ENCODE measurements at regions not wholly inside any gene's neighbourhood (a gene's known extent, or its start where the extent isn't known, plus 50 kb on each side); places are given as distances from the start of the nearest gene placed in this dataset.

DNA sequence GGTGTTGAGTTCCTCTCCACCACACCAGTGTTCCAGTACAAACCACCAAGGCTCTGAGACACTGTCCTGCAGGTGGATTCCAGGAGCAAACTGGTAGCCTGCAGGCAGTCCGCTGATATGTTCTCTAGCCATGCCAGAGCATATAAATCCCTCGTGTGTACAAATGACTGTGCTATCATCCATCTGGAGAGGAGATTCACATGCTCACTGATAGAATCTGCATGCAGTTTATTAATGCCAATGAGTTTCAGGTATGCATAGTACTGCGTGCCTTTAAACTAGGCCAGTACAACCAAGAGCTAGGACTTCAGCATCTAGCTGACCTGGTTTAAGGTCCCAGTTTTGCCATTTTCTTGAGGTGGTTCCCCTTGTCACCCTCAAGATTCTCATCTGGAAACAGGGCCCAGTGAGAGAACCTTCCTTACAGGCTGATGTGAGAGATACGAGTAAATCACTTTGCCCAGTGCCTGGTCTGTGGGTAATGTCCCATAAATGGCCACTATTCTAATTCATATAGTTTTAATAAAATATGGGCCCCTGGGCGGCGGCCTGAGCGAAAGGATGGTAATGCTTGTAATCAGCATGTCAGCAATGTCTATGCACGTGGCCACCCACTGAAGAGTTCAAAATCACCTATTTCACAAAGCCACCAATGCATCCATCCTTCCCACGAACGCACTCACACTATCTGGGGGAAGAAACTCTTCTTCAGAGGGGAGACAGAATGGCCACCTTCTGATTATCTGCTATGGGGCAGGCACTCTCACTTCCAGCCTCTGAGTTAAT, 268.0 kb upstream of the ZMIZ1 start:
- H3K79me2 ChIP-seq (ENCODE audit: control insufficient read depth, insufficient read depth, low read length) = no peaks in the 10 kb centered on the region
- no peak overlapping the region for H3K9ac ChIP-seq (ENCODE audit: low read length)
- intact Hi-C loops (cut with micrococcal nuclease) = no loop called here
- no peak for ATAC-seq (ENCODE audit: low read depth)
- POLR2A ChIA-PET = no interaction called here
- H3K9me3 ChIP-seq (ENCODE audit: control extremely low read depth in 1 of 3, control insufficient read depth in 2 of 3, insufficient read depth in 1 of 3, low read length in 2 of 3) = no peaks in the 10 kb centered on the region
- Mint-ChIP-seq H3K27me3 (peaks cover 9% of the 10 kb centered on the region), H3K4me1 (no peaks in the 10 kb centered on the region), H3K4me3 (no peak overlapping the region), H3K27ac (no peak overlapping the region), H3K9me3 (ENCODE audit: insufficient read depth) (no peaks in the 10 kb centered on the region)
- H2AFZ ChIP-seq (ENCODE audit: insufficient read depth, low read depth, low read length, poor library complexity, severe bottlenecking) = no peak overlapping the region
- no peak for TF ChIP-seq EZH2 (IDR thresholded peaks at IDR 0.05; ENCODE audit: borderline replicate concordance, insufficient read depth, low read depth, low read length, poor library complexity, severe bottlenecking)
- TF ChIP-seq, protein P1, sequence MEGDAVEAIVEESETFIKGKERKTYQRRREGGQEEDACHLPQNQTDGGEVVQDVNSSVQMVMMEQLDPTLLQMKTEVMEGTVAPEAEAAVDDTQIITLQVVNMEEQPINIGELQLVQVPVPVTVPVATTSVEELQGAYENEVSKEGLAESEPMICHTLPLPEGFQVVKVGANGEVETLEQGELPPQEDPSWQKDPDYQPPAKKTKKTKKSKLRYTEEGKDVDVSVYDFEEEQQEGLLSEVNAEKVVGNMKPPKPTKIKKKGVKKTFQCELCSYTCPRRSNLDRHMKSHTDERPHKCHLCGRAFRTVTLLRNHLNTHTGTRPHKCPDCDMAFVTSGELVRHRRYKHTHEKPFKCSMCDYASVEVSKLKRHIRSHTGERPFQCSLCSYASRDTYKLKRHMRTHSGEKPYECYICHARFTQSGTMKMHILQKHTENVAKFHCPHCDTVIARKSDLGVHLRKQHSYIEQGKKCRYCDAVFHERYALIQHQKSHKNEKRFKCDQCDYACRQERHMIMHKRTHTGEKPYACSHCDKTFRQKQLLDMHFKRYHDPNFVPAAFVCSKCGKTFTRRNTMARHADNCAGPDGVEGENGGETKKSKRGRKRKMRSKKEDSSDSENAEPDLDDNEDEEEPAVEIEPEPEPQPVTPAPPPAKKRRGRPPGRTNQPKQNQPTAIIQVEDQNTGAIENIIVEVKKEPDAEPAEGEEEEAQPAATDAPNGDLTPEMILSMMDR (IDR thresholded peaks at IDR 0.05) = no peak
- CTCF ChIA-PET = no interaction called here
- WGBS (ENCODE audit: insufficient coverage) = 77% methylated on average over 7 of the region's 10 CpGs
- no peak overlapping the region for H3K4me2 ChIP-seq (replicated peaks; ENCODE audit: low read depth, low read length, poor library complexity, severe bottlenecking)
- H3K27me3 ChIP-seq (replicated peaks in 1 of 4; ENCODE audit: control extremely low read depth in 1 of 4, control insufficient read depth in 3 of 4, insufficient read depth in 4 of 4, low read length in 3 of 4) = no peaks in the 10 kb centered on the region
- no peaks in the 10 kb centered on the region for H4K20me1 ChIP-seq (ENCODE audit: control insufficient read depth, insufficient read depth, low read length, poor library complexity, severe bottlenecking)
- no peak for DNase-seq
- no peak overlapping the region for H3K4me3 ChIP-seq (ENCODE audit: control extremely low read depth in 1 of 5, extremely low read depth in 1 of 5, insufficient read depth in 1 of 5, low read depth in 2 of 5, low read length in 4 of 5)
- no peak overlapping the region for H3K27ac ChIP-seq (ENCODE audit: low read length in 2 of 2)
- H3K36me3 ChIP-seq (replicated peaks in 1 of 2; ENCODE audit: control extremely low read depth in 1 of 2, control insufficient read depth in 1 of 2, extremely low read depth in 1 of 2, insufficient read depth in 2 of 2, low read length in 1 of 2) = no peaks in the 10 kb centered on the region
- no peaks in the 10 kb centered on the region for H3K4me1 ChIP-seq (ENCODE audit: control insufficient read depth in 2 of 2, insufficient read depth in 2 of 2, low read length in 2 of 2)

DNA sequence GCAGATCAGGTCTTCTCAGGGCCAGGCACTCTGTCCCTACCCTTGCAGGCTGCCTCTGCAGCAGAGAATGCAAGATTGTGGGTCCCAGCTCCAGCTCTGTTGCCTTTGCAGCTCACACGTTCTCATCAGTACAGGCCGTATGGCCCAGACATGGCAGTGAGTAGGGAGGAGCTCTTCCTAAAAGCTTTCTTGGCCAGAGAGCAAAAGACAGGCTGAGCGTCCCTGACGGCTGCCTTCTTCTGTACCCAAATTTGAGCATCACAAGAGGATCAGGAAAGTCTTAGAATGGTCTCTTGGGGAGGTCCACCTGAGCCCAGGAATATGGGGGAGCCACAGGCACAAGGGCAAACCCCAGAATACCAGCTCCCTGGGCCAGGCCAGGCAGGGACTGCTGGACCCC, 266.3 kb upstream of the ZMIZ1 start:
- no peak overlapping the region for H3K27ac Mint-ChIP-seq
- no peaks in the 10 kb centered on the region for H3K9me3 ChIP-seq (ENCODE audit: control extremely low read depth in 1 of 3, control insufficient read depth in 2 of 3, insufficient read depth in 1 of 3, low read length in 2 of 3)
- H3K27ac ChIP-seq (ENCODE audit: low read length in 2 of 2) = no peak overlapping the region
- H3K4me3 Mint-ChIP-seq = no peak overlapping the region
- H3K9me3 Mint-ChIP-seq (ENCODE audit: insufficient read depth) = no peaks in the 10 kb centered on the region
- H3K9ac ChIP-seq (ENCODE audit: low read length) = no peak overlapping the region
- no peaks in the 10 kb centered on the region for H3K4me1 ChIP-seq (ENCODE audit: control insufficient read depth in 2 of 2, insufficient read depth in 2 of 2, low read length in 2 of 2)
- ChIA-PET CTCF (no interaction called here), POLR2A (no interaction called here)
- H4K20me1 ChIP-seq (ENCODE audit: control insufficient read depth, insufficient read depth, low read length, poor library complexity, severe bottlenecking) = no peaks in the 10 kb centered on the region
- ATAC-seq (ENCODE audit: low read depth) (no peak), DNase-seq (no peak)
- peaks cover 9% of the 10 kb centered on the region for H3K27me3 Mint-ChIP-seq
- no peak overlapping the region for H3K4me2 ChIP-seq (replicated peaks; ENCODE audit: low read depth, low read length, poor library complexity, severe bottlenecking)
- H2AFZ ChIP-seq (ENCODE audit: insufficient read depth, low read depth, low read length, poor library complexity, severe bottlenecking) = no peak overlapping the region
- no peaks in the 10 kb centered on the region for H3K27me3 ChIP-seq (replicated peaks in 1 of 4; ENCODE audit: control extremely low read depth in 1 of 4, control insufficient read depth in 3 of 4, insufficient read depth in 4 of 4, low read length in 3 of 4)
- no peaks in the 10 kb centered on the region for H3K36me3 ChIP-seq (replicated peaks in 1 of 2; ENCODE audit: control extremely low read depth in 1 of 2, control insufficient read depth in 1 of 2, extremely low read depth in 1 of 2, insufficient read depth in 2 of 2, low read length in 1 of 2)
- no peak overlapping the region for H3K4me3 ChIP-seq (ENCODE audit: control extremely low read depth in 1 of 5, extremely low read depth in 1 of 5, insufficient read depth in 1 of 5, low read depth in 2 of 5, low read length in 4 of 5)
- H3K79me2 ChIP-seq (ENCODE audit: control insufficient read depth, insufficient read depth, low read length) = no peaks in the 10 kb centered on the region
- no peaks in the 10 kb centered on the region for H3K4me1 Mint-ChIP-seq
- intact Hi-C loops (cut with micrococcal nuclease) = no loop called here
- TF ChIP-seq, protein P1 (IDR thresholded peaks at IDR 0.05) = no peak
- no peak for TF ChIP-seq EZH2 (IDR thresholded peaks at IDR 0.05; ENCODE audit: borderline replicate concordance, insufficient read depth, low read depth, low read length, poor library complexity, severe bottlenecking)
- 92% methylated on average over 4 of the region's 4 CpGs for WGBS (ENCODE audit: insufficient coverage)
